ENCODE measurements at regions not wholly inside any gene's neighbourhood (a gene's known extent, or its start where the extent isn't known, plus 50 kb on each side); places are given as distances from the start of the nearest gene placed in this dataset.

GRCh38 chr17:63317166-63317840 lies 128.8 kb downstream of the CYB561 start:
- TF ChIP-seq, protein P1, sequence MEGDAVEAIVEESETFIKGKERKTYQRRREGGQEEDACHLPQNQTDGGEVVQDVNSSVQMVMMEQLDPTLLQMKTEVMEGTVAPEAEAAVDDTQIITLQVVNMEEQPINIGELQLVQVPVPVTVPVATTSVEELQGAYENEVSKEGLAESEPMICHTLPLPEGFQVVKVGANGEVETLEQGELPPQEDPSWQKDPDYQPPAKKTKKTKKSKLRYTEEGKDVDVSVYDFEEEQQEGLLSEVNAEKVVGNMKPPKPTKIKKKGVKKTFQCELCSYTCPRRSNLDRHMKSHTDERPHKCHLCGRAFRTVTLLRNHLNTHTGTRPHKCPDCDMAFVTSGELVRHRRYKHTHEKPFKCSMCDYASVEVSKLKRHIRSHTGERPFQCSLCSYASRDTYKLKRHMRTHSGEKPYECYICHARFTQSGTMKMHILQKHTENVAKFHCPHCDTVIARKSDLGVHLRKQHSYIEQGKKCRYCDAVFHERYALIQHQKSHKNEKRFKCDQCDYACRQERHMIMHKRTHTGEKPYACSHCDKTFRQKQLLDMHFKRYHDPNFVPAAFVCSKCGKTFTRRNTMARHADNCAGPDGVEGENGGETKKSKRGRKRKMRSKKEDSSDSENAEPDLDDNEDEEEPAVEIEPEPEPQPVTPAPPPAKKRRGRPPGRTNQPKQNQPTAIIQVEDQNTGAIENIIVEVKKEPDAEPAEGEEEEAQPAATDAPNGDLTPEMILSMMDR (IDR thresholded peaks at IDR 0.05; ENCODE audit: insufficient read depth, low read length, missing control alignments), result no peak
- ChIA-PET POLR2A (no interaction called here), CTCF (interaction anchor here (1.9 kb wide), 1 partner anchor 88 kb away, joined by 5 read pairs; no protein-coding TSS in a partner anchor)
- no peak for DNase-seq (ENCODE audit: low read depth, low spot score)
- no peak overlapping the region for H3K4me3 ChIP-seq (ENCODE audit: low read depth, low read length)

DNA sequence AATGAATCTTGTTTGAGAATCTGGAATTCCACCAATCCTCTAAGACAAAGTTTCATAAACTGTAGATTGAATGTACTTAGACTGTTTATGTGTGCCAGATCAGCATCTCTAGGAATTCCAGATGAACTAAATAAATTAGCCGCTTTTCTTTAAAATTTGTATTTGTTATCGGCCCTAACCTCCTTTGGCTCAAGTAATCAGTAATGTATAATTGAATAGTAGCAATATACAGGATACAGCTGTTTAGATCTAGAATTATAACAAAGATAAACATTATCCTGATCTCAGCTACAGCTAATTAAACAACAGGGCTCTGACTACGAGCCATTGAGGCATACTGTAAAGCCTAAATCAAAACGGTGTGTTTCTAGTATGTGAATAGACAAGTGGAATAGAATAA lies 120.3 kb downstream of the CYB561 start:
- CTCF ChIA-PET, result interaction anchor here (0.7 to 1.1 kb wide), 4 partner anchors 30 to 535 kb away, joined by 3 read pairs; no protein-coding TSS in a partner anchor
- no peak for DNase-seq (ENCODE audit: low read depth, low spot score)
- POLR2A ChIA-PET, result no interaction called here
- TF ChIP-seq, protein P1 (IDR thresholded peaks at IDR 0.05; ENCODE audit: insufficient read depth, low read length, missing control alignments), result no peak
- no peak overlapping the region for H3K4me3 ChIP-seq (ENCODE audit: low read depth, low read length)

GRCh38 chr17:63329876-63330275 lies 116.2 kb downstream of the CYB561 start:
- TF ChIP-seq, protein P1 (IDR thresholded peaks at IDR 0.05; ENCODE audit: insufficient read depth, low read length, missing control alignments), result no peak
- CTCF ChIA-PET, result no interaction called here
- H3K4me3 ChIP-seq (ENCODE audit: low read depth, low read length), result no peak overlapping the region
- DNase-seq (ENCODE audit: low read depth, low spot score), result no peak
- POLR2A ChIA-PET, result no interaction called here

DNA sequence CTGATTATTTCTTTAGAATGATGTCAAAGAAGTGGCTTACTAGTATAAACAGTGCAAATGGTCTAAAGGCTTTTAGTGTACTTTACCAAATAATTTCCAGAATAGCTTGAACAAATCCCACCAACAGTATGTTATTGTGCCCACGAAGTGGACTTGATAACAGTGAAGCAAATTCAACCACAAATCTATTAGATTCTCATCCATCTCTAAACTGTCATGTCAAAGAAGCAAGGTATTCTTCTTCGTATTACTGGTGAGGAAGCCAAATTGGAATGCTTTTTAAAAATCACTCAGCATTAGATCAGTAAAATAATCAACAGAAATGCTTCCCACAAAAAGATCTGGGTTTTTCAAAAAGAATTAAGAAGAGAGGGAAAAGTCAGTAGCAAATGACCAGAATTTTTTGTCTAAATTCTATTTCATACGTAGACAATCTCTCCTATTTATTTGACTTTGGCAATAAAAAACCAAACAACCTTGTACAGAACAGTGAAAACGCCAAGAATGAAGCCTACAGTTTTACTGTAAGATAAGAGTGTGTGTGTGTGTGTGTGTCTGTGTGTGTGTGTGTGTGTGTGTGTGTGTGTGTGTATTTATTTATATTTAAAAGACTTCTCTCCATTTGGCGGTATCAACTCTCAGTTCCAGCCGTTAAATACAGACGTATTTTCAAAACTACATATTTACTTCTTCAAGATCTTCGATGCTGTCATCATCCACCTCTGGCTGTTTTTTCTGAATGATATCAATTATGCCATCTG lies 114.6 kb downstream of the CYB561 start:
- H3K4me3 ChIP-seq (ENCODE audit: low read depth, low read length), result no peak overlapping the region
- POLR2A ChIA-PET, result no interaction called here
- TF ChIP-seq, protein P1 (IDR thresholded peaks at IDR 0.05; ENCODE audit: insufficient read depth, low read length, missing control alignments), result no peak
- CTCF ChIA-PET, result no interaction called here
- no peak for DNase-seq (ENCODE audit: low read depth, low spot score)

DNA sequence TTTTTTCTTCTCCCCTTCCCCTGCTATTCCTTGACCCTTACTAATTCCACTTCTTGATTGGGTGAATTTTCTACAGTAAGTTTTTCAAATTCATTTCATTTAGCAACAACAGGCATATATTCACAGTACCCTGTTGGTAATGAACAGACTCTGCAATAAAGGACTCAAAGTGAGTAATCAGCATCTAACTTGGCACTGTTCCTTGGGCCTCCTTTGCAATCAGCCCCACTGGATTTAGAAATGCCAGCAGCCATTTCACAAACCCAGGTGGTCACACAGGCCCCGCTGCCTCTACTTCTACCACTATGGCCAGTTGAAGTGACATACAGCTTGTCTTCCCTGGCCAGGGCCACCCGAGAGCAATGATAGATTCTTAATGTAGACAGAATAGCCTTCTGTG lies 113.8 kb downstream of the CYB561 start:
- POLR2A ChIA-PET, result no interaction called here
- no peak overlapping the region for H3K4me3 ChIP-seq (ENCODE audit: low read depth, low read length)
- CTCF ChIA-PET, result no interaction called here
- no peak for DNase-seq (ENCODE audit: low read depth, low spot score)
- TF ChIP-seq, protein P1 (IDR thresholded peaks at IDR 0.05; ENCODE audit: insufficient read depth, low read length, missing control alignments), result no peak

GRCh38 chr17:63333869-63334268 lies 112.2 kb downstream of the CYB561 start:
- H3K4me3 ChIP-seq (ENCODE audit: low read depth, low read length), result no peak overlapping the region
- no peak for DNase-seq (ENCODE audit: low read depth, low spot score)
- CTCF ChIA-PET, result no interaction called here
- TF ChIP-seq, protein P1 (IDR thresholded peaks at IDR 0.05; ENCODE audit: insufficient read depth, low read length, missing control alignments), result no peak
- POLR2A ChIA-PET, result no interaction called here

All from AG04449 (cell line).